Type B pancreatic cell (in vitro differentiated cells): ENCODE measurements at regions not wholly inside any gene's neighbourhood (a gene's known extent, or its start where the extent isn't known, plus 50 kb on each side); places are given as distances from the start of the nearest gene placed in this dataset.

Source experiments
- DNase-seq: peaks from one replicate; pipeline ENCODE4 v3.0.0; 2021; ENCODE audit warnings: mixed read lengths; ENCODE audit not compliant: unreplicated experiment; ENCODE audit errors: extremely low spot score
- H3K27ac Mint-ChIP-seq: 2 replicates; pipeline ENCODE4 v1.8.0; 2021; ENCODE audit warnings: mild to moderate bottlenecking, mixed read lengths
- H3K27me3 Mint-ChIP-seq: 2 replicates; pipeline ENCODE4 v1.8.0; 2021; ENCODE audit warnings: mixed read lengths
- H3K36me3 Mint-ChIP-seq: 2 replicates; pipeline ENCODE4 v1.8.0; 2021; ENCODE audit warnings: mixed read lengths
- H3K4me1 Mint-ChIP-seq: one replicate; pipeline ENCODE4 v1.8.0; 2021; ENCODE audit warnings: mixed read lengths; ENCODE audit not compliant: unreplicated experiment
- H3K4me3 Mint-ChIP-seq: 2 replicates; pipeline ENCODE4 v1.8.0; 2021; ENCODE audit warnings: mild to moderate bottlenecking, mixed read lengths
- H3K9me3 Mint-ChIP-seq: 2 replicates; pipeline ENCODE4 v1.8.0; 2021; ENCODE audit warnings: mixed read lengths
- CTCF ChIP-seq: fragments of 200-600 bp; sonication (generic); conservative IDR thresholded peaks from 2 replicates; pipeline ENCODE4 v1.5.0; 2021; ENCODE audit warnings: antibody characterized with exemption, mild to moderate bottlenecking

DNA sequence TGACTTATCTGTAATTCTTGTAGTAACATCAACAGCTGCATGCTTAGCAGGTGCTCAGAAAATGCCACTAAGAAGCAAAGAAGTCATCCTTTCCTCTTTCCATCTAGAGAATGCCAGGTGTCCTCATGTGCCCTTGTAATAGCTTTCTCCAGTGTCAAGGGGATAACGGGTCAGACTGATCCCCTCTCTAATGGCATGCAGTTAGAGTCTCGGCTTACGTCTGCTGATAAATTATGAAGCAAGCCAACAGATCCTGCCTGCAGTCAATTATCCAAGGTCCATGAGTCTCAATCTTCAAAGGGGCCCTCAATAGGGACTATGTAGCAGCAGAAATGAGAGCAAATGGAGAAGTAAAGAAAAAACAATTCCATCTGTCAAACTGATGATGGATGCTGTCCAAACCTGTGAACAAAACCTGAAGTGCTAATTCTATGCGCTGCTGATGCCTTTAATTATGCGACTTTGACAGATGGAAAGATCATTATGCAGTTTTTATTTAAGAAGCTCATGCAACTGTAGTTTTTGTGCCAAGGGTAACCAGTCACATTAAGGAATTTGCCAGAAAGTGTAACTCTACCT lies 162.8 kb upstream of the PEX5L start:
- H3K9me3 Mint-ChIP-seq, result no peaks in the 10 kb centered on the region
- H3K4me1 Mint-ChIP-seq, result no peaks in the 10 kb centered on the region
- no peak for TF ChIP-seq CTCF
- H3K27ac Mint-ChIP-seq, result no peak overlapping the region
- no peak overlapping the region for H3K4me3 Mint-ChIP-seq
- H3K36me3 Mint-ChIP-seq, result no peaks in the 10 kb centered on the region
- DNase-seq, result no peak
- H3K27me3 Mint-ChIP-seq, result no peaks in the 10 kb centered on the region

DNA sequence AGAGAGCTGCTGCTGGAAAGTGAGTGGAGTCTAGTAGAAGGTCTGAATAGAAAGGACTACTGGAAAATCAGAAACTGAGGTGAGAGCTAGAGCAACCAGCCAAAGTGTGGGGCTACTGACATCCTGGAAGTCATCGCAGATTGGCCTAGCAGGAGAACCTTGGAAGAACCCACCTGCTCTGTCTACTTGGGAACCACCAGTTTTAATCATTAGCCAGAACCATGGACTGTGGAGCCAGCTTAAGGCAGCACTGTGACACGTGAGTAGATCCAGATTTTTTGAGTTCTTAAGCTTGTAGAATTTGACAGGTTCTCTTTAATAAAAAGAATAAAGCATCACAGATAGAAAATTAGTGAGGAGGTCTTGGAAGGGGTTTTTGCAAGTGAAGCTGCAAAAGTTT lies 179.1 kb upstream of the PEX5L start:
- Mint-ChIP-seq H3K4me1 (no peaks in the 10 kb centered on the region), H3K9me3 (no peaks in the 10 kb centered on the region), H3K36me3 (no peaks in the 10 kb centered on the region), H3K27ac (no peak overlapping the region), H3K27me3 (peaks cover 3% of the 10 kb centered on the region), H3K4me3 (no peak overlapping the region)
- no peak for TF ChIP-seq CTCF
- DNase-seq, result no peak

GRCh38 chr3:180223268-180223667 lies 186.5 kb upstream of the PEX5L start:
- Mint-ChIP-seq H3K4me1 (no peaks in the 10 kb centered on the region), H3K4me3 (no peak overlapping the region), H3K36me3 (no peaks in the 10 kb centered on the region), H3K27ac (no peak overlapping the region), H3K9me3 (peaks cover 2% of the 10 kb centered on the region), H3K27me3 (no peaks in the 10 kb centered on the region)
- no peak for DNase-seq
- no peak for TF ChIP-seq CTCF

- no peaks in the 10 kb centered on the region for H3K36me3 Mint-ChIP-seq
- no peaks in the 10 kb centered on the region for H3K27me3 Mint-ChIP-seq
- DNase-seq, result no peak
- no peak overlapping the region for H3K27ac Mint-ChIP-seq
- no peak for TF ChIP-seq CTCF
- H3K4me1 Mint-ChIP-seq, result no peaks in the 10 kb centered on the region
- no peak overlapping the region for H3K4me3 Mint-ChIP-seq
- H3K9me3 Mint-ChIP-seq, result peaks cover 16% of the 10 kb centered on the region
Observed at GRCh38 chr3:180229113-180229512, 192.4 kb upstream of the PEX5L start.

GRCh38 chr3:180239939-180240338 lies 203.2 kb upstream of the PEX5L start:
- Mint-ChIP-seq H3K27me3 (no peaks in the 10 kb centered on the region), H3K36me3 (no peaks in the 10 kb centered on the region), H3K4me1 (no peaks in the 10 kb centered on the region), H3K4me3 (no peak overlapping the region), H3K27ac (no peak overlapping the region), H3K9me3 (no peaks in the 10 kb centered on the region)
- no peak for TF ChIP-seq CTCF
- no peak for DNase-seq

DNA sequence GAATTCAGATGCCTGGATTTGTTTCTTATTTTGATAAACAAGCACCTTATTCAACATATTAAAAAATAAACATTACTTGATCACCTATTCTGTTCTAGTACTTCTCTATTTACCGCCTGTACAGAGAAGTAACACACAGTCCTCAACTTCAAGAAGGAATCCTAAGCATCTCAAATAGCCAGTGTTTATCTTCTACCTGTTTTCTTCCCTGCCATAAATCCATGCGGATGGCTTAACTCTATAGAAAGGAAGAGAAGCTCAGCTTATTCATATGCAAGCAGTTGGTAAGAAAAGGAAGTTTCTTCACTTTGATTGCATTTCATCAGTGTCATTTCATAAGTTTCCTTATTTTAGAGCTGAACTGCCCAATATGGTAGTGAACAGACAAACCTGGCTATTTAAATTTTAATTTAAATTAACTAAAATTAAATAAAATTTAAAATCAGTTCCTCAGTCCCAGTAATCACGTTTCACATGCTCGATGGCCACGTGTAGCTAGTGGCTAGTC lies 210.0 kb upstream of the PEX5L start:
- no peaks in the 10 kb centered on the region for H3K36me3 Mint-ChIP-seq

More for the DNA sequence above, 210.0 kb upstream of the PEX5L start:
- Mint-ChIP-seq H3K9me3 (no peaks in the 10 kb centered on the region), H3K27me3 (no peaks in the 10 kb centered on the region), H3K4me3 (no peak overlapping the region), H3K4me1 (no peaks in the 10 kb centered on the region), H3K27ac (no peak overlapping the region)
- TF ChIP-seq CTCF, result no peak
- no peak for DNase-seq
